GM13977 (cell line): ENCODE measurements at regions not wholly inside any gene's neighbourhood (a gene's known extent, or its start where the extent isn't known, plus 50 kb on each side); places are given as distances from the start of the nearest gene placed in this dataset.

Experiments used
- DNase-seq: peaks from one replicate; pipeline ENCODE4 v3.0.0; 2012; ENCODE audit warnings: low spot score
- in situ Hi-C: fragments of 300-500 bp; cut with MboI; formaldehyde crosslinking; loops from one replicate; pipeline ENCODE4 v1.12.0; 2022; ENCODE audit warnings: low sequenced_read_pairs, low pct_unique_long_range_greater_than_20kb, mixed read lengths, inconsistent platforms; ENCODE audit not compliant: unreplicated experiment
- TF ChIP-seq, protein P1 (sequence below): IDR thresholded peaks from 2 replicates; pipeline ENCODE4 v1.5.1; 2012; ENCODE audit warnings: mild to moderate bottlenecking, control low read depth; ENCODE audit not compliant: insufficient read depth; ENCODE audit errors: extremely low read depth, missing control alignments

DNA sequence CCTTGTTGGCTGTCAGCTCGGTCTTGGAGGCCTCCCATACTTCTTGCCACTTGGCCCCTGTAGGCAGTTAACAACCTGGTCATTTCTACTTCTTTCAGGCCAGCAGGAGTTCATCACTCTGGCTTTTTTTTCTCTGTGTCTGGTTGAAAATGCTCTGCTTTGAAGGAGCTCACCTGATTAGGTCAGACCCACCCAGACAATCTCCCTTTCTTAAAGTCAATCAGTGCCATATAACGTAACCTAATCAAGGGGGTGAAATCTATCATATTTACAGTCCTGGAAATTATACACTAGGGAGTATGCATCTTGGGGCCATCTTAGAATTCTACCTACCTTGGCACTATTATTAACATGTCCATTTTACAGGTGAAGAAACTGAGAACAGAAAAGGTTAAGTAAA, 155.4 kb downstream of the SREK1 start:
- no peak for DNase-seq
- TF ChIP-seq, protein P1, sequence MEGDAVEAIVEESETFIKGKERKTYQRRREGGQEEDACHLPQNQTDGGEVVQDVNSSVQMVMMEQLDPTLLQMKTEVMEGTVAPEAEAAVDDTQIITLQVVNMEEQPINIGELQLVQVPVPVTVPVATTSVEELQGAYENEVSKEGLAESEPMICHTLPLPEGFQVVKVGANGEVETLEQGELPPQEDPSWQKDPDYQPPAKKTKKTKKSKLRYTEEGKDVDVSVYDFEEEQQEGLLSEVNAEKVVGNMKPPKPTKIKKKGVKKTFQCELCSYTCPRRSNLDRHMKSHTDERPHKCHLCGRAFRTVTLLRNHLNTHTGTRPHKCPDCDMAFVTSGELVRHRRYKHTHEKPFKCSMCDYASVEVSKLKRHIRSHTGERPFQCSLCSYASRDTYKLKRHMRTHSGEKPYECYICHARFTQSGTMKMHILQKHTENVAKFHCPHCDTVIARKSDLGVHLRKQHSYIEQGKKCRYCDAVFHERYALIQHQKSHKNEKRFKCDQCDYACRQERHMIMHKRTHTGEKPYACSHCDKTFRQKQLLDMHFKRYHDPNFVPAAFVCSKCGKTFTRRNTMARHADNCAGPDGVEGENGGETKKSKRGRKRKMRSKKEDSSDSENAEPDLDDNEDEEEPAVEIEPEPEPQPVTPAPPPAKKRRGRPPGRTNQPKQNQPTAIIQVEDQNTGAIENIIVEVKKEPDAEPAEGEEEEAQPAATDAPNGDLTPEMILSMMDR: no peak
- in situ Hi-C loops: no loop called here

DNA sequence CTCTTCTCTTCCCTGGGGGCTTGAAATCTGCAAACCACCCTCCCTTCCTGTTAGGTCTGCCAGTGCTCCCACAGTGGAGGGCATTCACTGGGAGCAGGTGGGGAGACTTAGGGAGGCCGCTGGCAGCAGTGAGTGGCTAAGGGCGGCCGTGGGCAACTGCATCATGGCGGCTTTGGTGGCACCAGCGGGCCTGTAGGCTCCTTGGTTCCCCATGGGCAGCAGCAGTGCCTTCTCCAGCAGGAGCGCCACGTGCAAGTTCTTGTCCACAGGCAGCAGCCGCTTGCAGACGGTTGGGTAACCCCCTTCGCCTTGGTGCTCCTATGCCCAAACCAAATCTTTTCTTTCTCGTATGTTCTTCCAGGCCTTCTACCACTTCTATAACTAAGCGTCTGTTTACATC, 158.2 kb downstream of the SREK1 start:
- no peak for DNase-seq
- in situ Hi-C loops: loop anchor here (10.0 kb wide), 1 partner anchor 462 kb away; no protein-coding TSS in a partner anchor
- TF ChIP-seq, protein P1: no peak

DNA sequence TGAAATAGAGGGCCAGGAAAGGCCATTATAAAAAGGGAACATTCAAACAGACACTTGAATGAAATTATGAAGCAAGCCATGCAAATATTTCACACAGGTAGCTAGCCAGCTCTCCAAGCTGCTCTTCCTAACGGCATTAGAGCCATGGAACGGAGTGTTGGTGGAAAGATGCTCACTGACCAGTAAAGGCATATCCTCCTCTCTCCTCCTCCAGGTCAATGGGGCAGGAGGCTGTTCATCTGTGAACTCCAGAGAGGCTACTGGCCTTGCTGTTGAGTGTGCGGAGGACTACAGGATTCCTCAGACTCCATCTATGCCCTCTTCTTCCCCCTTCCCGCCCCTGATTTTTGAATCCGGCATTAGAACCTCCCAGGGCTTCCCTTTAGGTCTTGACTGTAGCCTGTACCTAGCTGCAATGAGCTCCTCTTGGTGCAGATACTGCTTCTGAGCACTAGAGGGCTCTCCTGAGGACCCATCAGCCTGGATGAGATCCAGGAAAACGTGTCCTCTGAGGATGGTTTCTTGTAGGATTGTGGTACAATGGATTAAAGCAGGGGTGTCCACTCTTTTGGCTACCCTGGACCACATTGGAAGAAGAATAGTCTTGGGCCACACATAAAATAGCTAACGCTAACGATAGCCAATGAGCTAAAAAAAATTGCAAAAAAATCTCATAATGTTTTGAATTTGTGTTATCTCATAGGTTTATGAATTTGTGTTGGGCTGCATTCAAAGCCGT, 162.2 kb downstream of the SREK1 start:
- in situ Hi-C loops: loop anchor here (10.0 kb wide), 1 partner anchor 459 kb away; no protein-coding TSS in a partner anchor
- TF ChIP-seq, protein P1: peak; percentile 82
- peak; percentile 69 for DNase-seq

DNA sequence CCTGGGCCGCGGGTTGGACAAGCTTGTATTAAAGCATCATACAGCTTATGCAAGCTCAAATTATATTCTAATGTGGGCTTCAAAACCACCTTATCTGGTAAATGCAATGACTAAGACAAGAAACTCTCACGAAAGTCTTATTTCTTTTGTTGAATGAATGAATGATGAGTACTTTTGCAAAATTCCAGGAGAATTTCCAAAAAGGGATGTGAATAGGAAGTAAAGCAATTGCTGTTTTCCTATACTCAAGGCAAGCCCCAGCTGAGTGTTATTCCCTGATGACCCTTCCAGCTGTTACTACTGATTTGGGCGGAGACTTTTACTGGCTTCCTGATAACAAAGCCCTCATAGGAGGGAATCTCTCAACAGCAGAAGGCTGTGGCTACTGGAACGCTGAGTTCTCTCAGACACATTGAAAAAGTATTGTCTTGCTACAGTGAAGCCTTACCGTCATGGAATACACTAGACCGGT, 162.8 kb downstream of the SREK1 start:
- no peak for DNase-seq
- in situ Hi-C loops: loop anchor here (10.0 kb wide), 1 partner anchor 458 kb away; no protein-coding TSS in a partner anchor
- TF ChIP-seq, protein P1: no peak

DNA sequence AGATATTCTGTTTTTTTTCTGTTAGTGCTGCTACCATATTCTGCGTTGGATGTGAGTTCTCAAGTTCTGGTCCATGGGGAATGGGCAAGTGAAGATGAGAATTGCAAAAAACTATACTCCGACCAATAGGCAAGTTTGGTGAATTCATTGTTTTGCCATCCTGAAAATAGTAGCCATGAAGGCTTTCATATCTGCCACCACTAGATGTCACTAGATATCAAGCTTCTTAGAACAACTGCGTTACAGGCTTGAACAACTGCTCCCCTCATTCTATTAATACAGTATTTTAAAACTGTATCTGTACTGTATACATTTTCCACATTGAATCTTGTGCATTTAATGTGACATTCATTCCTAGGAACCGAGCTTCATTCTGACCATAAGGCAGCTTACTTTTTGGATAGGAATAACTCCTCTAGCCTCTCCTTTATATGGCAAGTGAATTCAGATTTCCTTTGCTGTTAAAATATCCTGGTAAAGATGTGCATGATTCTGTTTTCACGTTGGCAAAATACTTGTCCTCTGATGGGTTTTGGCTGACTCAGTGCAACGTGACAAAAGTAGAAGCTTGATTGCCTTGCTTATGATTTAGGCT, 163.6 kb downstream of the SREK1 start:
- TF ChIP-seq, protein P1: peak; percentile 72
- in situ Hi-C loops: loop anchor here (10.0 kb wide), 1 partner anchor 457 kb away; no protein-coding TSS in a partner anchor
- peak; percentile 61 for DNase-seq

DNA sequence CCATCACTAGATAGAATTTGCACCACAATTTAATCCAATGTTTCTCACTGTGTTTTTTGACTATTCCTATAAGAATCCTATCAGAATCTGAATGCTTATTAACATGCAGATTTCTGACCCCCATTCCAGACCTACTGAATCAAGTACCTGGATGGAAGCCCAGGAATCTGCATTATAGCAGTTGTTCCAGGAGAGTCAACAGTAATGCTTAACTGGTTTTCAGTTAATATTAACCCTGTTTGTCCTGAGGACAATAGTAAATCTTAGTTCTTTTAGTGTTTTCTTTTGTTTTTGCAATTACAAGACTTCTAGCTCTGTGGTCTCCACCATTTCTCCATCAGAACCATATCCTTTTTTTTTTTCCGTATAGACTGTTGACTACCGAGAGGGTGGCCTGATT, 168.2 kb downstream of the SREK1 start:
- no peak for DNase-seq
- in situ Hi-C loops: no loop called here
- TF ChIP-seq, protein P1: no peak
